ENCODE measurements at regions not wholly inside any gene's neighbourhood (a gene's known extent, or its start where the extent isn't known, plus 50 kb on each side); places are given as distances from the start of the nearest gene placed in this dataset.

GRCh38 chr17:13986855-13987254 is 82.4 kb upstream of the COX10 start:
- no peaks in the 10 kb centered on the region for H3K27me3 ChIP-seq (ENCODE audit: control insufficient read depth in 4 of 4, insufficient read depth in 4 of 4, low read length in 3 of 4)
- no peaks in the 10 kb centered on the region for H3K9me3 ChIP-seq (ENCODE audit: control insufficient read depth in 4 of 4, low read length in 3 of 4)
- no peaks in the 10 kb centered on the region for H3K36me3 ChIP-seq (ENCODE audit: control insufficient read depth in 4 of 4, insufficient read depth in 3 of 4, low read depth in 1 of 4, low read length in 3 of 4)
- no peak for DNase-seq (ENCODE audit: low spot score)
- H3K9ac ChIP-seq (ENCODE audit: low read depth in 1 of 2, low read length in 2 of 2), result no peak overlapping the region
- no peak overlapping the region for H3K27ac ChIP-seq (ENCODE audit: low read depth in 1 of 2, low read length in 2 of 2)
- H3K4me1 ChIP-seq (ENCODE audit: control insufficient read depth in 4 of 4, insufficient read depth in 4 of 4, low read length in 3 of 4), result peaks cover 0 to 2% (median 0%) of the 10 kb centered on the region in 4 donors
- no peak overlapping the region for H3K4me3 ChIP-seq (ENCODE audit: low read depth in 1 of 3, low read length in 3 of 3)
- no peak for TF ChIP-seq EGR1 (IDR thresholded peaks at IDR 0.05; ENCODE audit: low read depth in 2 of 2)
- no peak for TF ChIP-seq NR2F2 (IDR thresholded peaks at IDR 0.05)
- TF ChIP-seq, protein P1, sequence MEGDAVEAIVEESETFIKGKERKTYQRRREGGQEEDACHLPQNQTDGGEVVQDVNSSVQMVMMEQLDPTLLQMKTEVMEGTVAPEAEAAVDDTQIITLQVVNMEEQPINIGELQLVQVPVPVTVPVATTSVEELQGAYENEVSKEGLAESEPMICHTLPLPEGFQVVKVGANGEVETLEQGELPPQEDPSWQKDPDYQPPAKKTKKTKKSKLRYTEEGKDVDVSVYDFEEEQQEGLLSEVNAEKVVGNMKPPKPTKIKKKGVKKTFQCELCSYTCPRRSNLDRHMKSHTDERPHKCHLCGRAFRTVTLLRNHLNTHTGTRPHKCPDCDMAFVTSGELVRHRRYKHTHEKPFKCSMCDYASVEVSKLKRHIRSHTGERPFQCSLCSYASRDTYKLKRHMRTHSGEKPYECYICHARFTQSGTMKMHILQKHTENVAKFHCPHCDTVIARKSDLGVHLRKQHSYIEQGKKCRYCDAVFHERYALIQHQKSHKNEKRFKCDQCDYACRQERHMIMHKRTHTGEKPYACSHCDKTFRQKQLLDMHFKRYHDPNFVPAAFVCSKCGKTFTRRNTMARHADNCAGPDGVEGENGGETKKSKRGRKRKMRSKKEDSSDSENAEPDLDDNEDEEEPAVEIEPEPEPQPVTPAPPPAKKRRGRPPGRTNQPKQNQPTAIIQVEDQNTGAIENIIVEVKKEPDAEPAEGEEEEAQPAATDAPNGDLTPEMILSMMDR (IDR thresholded peaks at IDR 0.05; ENCODE audit: low read depth, low read length, missing input control), result no peak
- TF ChIP-seq, protein P2, sequence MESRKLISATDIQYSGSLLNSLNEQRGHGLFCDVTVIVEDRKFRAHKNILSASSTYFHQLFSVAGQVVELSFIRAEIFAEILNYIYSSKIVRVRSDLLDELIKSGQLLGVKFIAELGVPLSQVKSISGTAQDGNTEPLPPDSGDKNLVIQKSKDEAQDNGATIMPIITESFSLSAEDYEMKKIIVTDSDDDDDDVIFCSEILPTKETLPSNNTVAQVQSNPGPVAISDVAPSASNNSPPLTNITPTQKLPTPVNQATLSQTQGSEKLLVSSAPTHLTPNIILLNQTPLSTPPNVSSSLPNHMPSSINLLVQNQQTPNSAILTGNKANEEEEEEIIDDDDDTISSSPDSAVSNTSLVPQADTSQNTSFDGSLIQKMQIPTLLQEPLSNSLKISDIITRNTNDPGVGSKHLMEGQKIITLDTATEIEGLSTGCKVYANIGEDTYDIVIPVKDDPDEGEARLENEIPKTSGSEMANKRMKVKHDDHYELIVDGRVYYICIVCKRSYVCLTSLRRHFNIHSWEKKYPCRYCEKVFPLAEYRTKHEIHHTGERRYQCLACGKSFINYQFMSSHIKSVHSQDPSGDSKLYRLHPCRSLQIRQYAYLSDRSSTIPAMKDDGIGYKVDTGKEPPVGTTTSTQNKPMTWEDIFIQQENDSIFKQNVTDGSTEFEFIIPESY (IDR thresholded peaks at IDR 0.05), result no peak
- no peak for TF ChIP-seq JUND (IDR thresholded peaks at IDR 0.05)
- no peak for TF ChIP-seq MAX (IDR thresholded peaks at IDR 0.05)
- no peak for TF ChIP-seq TAF1 (conservative IDR thresholded peaks at IDR 0.05)
- TF ChIP-seq RAD21 (IDR thresholded peaks at IDR 0.05), result no peak
- no peak for TF ChIP-seq HNF4G (IDR thresholded peaks at IDR 0.05)
- no peak for TF ChIP-seq FOXA2 (IDR thresholded peaks at IDR 0.05)
- no peak for TF ChIP-seq FOXA1 (IDR thresholded peaks at IDR 0.05)
- TF ChIP-seq, protein P3, sequence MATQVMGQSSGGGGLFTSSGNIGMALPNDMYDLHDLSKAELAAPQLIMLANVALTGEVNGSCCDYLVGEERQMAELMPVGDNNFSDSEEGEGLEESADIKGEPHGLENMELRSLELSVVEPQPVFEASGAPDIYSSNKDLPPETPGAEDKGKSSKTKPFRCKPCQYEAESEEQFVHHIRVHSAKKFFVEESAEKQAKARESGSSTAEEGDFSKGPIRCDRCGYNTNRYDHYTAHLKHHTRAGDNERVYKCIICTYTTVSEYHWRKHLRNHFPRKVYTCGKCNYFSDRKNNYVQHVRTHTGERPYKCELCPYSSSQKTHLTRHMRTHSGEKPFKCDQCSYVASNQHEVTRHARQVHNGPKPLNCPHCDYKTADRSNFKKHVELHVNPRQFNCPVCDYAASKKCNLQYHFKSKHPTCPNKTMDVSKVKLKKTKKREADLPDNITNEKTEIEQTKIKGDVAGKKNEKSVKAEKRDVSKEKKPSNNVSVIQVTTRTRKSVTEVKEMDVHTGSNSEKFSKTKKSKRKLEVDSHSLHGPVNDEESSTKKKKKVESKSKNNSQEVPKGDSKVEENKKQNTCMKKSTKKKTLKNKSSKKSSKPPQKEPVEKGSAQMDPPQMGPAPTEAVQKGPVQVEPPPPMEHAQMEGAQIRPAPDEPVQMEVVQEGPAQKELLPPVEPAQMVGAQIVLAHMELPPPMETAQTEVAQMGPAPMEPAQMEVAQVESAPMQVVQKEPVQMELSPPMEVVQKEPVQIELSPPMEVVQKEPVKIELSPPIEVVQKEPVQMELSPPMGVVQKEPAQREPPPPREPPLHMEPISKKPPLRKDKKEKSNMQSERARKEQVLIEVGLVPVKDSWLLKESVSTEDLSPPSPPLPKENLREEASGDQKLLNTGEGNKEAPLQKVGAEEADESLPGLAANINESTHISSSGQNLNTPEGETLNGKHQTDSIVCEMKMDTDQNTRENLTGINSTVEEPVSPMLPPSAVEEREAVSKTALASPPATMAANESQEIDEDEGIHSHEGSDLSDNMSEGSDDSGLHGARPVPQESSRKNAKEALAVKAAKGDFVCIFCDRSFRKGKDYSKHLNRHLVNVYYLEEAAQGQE (IDR thresholded peaks at IDR 0.05), result no peak
- TF ChIP-seq RXRA (IDR thresholded peaks at IDR 0.05), result no peak
- TF ChIP-seq YY1 (IDR thresholded peaks at IDR 0.05), result no peak
- TF ChIP-seq GABPA (IDR thresholded peaks at IDR 0.05 in 1 of 2, conservative IDR thresholded peaks at IDR 0.05 in 1 of 2), result no peak
- TF ChIP-seq HNF4A (conservative IDR thresholded peaks at IDR 0.05), result no peak
- WGBS, result 63% methylated on average over 4 of the region's 4 CpGs

DNA sequence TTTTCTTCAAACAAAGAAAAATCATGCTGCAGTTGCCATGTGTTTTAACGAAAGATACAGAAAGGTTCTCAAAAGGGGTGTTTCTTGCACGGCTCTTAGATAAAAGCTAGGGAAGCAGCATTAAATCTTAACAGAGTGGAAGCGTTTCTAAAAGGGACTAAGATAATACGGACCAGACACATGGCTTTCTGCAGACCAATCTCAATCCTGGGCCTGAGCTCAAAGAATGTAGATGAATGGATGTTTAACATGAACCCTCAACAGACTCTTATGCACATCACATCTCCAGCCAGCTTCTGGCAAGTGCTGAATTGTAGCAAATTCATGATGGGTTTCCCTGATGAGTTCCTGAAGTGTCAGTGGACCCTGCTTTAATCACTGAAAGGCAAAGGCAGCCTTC is 80.2 kb upstream of the COX10 start:
- no peak overlapping the region for H3K4me3 ChIP-seq (ENCODE audit: low read depth in 1 of 3, low read length in 3 of 3)
- WGBS, result 89% methylated on average over 4 of the region's 4 CpGs
- H3K4me1 ChIP-seq (ENCODE audit: control insufficient read depth in 4 of 4, insufficient read depth in 4 of 4, low read length in 3 of 4), result peaks cover 0 to 12% (median 6%) of the 10 kb centered on the region in 4 donors
- no peak overlapping the region for H3K9ac ChIP-seq (ENCODE audit: low read depth in 1 of 2, low read length in 2 of 2)
- H3K36me3 ChIP-seq (ENCODE audit: control insufficient read depth in 4 of 4, insufficient read depth in 3 of 4, low read depth in 1 of 4, low read length in 3 of 4), result no peaks in the 10 kb centered on the region
- no peak for TF ChIP-seq HNF4G (IDR thresholded peaks at IDR 0.05)
- no peak for TF ChIP-seq SP1 (IDR thresholded peaks at IDR 0.05)
- TF ChIP-seq, protein P4, sequence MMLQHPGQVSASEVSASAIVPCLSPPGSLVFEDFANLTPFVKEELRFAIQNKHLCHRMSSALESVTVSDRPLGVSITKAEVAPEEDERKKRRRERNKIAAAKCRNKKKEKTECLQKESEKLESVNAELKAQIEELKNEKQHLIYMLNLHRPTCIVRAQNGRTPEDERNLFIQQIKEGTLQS (IDR thresholded peaks at IDR 0.05), result no peak
- TF ChIP-seq RAD21 (IDR thresholded peaks at IDR 0.05), result no peak
- TF ChIP-seq EGR1 (IDR thresholded peaks at IDR 0.05; ENCODE audit: low read depth in 2 of 2), result no peak
- no peaks in the 10 kb centered on the region for H3K27me3 ChIP-seq (ENCODE audit: control insufficient read depth in 4 of 4, insufficient read depth in 4 of 4, low read length in 3 of 4)
- no peak overlapping the region for H3K27ac ChIP-seq (ENCODE audit: low read depth in 1 of 2, low read length in 2 of 2)
- no peaks in the 10 kb centered on the region for H3K9me3 ChIP-seq (ENCODE audit: control insufficient read depth in 4 of 4, low read length in 3 of 4)
- no peak for DNase-seq (ENCODE audit: low spot score)
